AG09319 (cell line): ENCODE measurements at regions not wholly inside any gene's neighbourhood (a gene's known extent, or its start where the extent isn't known, plus 50 kb on each side); places are given as distances from the start of the nearest gene placed in this dataset.

Experiments
- DNase-seq: peaks from one replicate; pipeline ENCODE4 v3.0.0-alpha.2; 2010; ENCODE audit warnings: low read depth; ENCODE audit errors: extremely low read depth
- CTCF ChIP-seq: IDR thresholded peaks from 2 replicates; pipeline ENCODE4 v1.5.1; 2011; ENCODE audit warnings: low read depth, mild to moderate bottlenecking, inconsistent platforms, low read length, moderate library complexity

GRCh38 chr7:18390535-18390907, 105.0 kb upstream of the HDAC9 start:
- TF ChIP-seq CTCF = no peak
- DNase-seq = no peak

GRCh38 chr7:18393465-18394118, 102.0 kb upstream of the HDAC9 start:
- no peak for DNase-seq
- no peak for TF ChIP-seq CTCF

GRCh38 chr7:18395868-18396267, 99.7 kb upstream of the HDAC9 start:
- TF ChIP-seq CTCF = no peak
- DNase-seq = no peak

GRCh38 chr7:18396953-18397352, 98.6 kb upstream of the HDAC9 start:
- no peak for TF ChIP-seq CTCF
- DNase-seq = no peak

GRCh38 chr7:18399436-18400235, 95.9 kb upstream of the HDAC9 start:
- no peak for DNase-seq
- no peak for TF ChIP-seq CTCF

- TF ChIP-seq CTCF = no peak
- no peak for DNase-seq
Observed at GRCh38 chr7:18400275-18400674, 95.3 kb upstream of the HDAC9 start.

- DNase-seq = no peak
Observed at GRCh38 chr7:18400726-18401125, 94.8 kb upstream of the HDAC9 start.

More at GRCh38 chr7:18400726-18401125, 94.8 kb upstream of the HDAC9 start:
- TF ChIP-seq CTCF = no peak
